IMR-90 (cell line): ENCODE measurements at regions not wholly inside any gene's neighbourhood (a gene's known extent, or its start where the extent isn't known, plus 50 kb on each side); places are given as distances from the start of the nearest gene placed in this dataset.

Experiments used
- ATAC-seq: fragments of 200-7000 bp; cut with Tn5 transposase; 2 replicates; pipeline ENCODE4 v1.9.1; 2020; ENCODE audit warnings: low read depth, mild to moderate bottlenecking, moderate library complexity
- BruUV-seq: library from RNA; stranded (reverse); fragments of 400-500 nt; replicated peaks from 2 replicates; lab custom pipeline; 2021; lab: Mats Ljungman, UMichigan
- CTCF ChIA-PET: fragments of 300-600 bp; formaldehyde crosslinking; extraction: SDS; loops from one replicate; lab custom pipeline; 2021; ENCODE audit warnings: antibody characterized with exemption; lab: Yijun Ruan, JAX
- POLR2A ChIA-PET: fragments of 300-600 bp; sonication (Branson Sonifier 250); formaldehyde crosslinking; loops from one replicate; lab custom pipeline; 2022; ENCODE audit warnings: antibody characterized with exemption; ENCODE audit not compliant: unreplicated experiment; lab: Charles Lee
- DNase-seq: peaks from one replicate; pipeline ENCODE4 v3.0.0; 2013
- H2AFZ ChIP-seq: replicated peaks from 2 replicates; pipeline ENCODE3; 2013; ENCODE audit warnings: low read length, mild to moderate bottlenecking; ENCODE audit not compliant: poor library complexity
- H2AK5ac ChIP-seq: 2 replicates; pipeline ENCODE4 v1.6.1; 2013; ENCODE audit warnings: low read depth, low read length, inconsistent platforms
- H2AK9ac ChIP-seq: replicated peaks from 2 replicates; pipeline ENCODE3; 2013; ENCODE audit warnings: mild to moderate bottlenecking, low read depth, low read length, moderate library complexity; ENCODE audit not compliant: poor library complexity
- H2BK120ac ChIP-seq: 2 replicates; pipeline ENCODE4 v1.6.1; 2013; ENCODE audit warnings: low read depth, low read length, inconsistent platforms
- H2BK15ac ChIP-seq: 3 replicates; pipeline ENCODE4 v1.6.1; 2013; ENCODE audit warnings: low read depth, low read length, inconsistent platforms
- H2BK20ac ChIP-seq: 2 replicates; pipeline ENCODE4 v1.6.1; 2013; ENCODE audit warnings: low read depth, mild to moderate bottlenecking, inconsistent platforms, low read length, moderate library complexity
- H2BK5ac ChIP-seq: 2 replicates; pipeline ENCODE4 v1.6.1; 2013; ENCODE audit warnings: mild to moderate bottlenecking, low read depth, low read length, inconsistent platforms; ENCODE audit not compliant: poor library complexity, severe bottlenecking
- H3K14ac ChIP-seq: replicated peaks from 2 replicates; pipeline ENCODE4 v1.6.1; 2013; ENCODE audit warnings: low read depth, low read length, inconsistent platforms
- H3K18ac ChIP-seq: 2 replicates; pipeline ENCODE4 v1.6.1; 2013; ENCODE audit warnings: low read depth, low read length, control low read depth
- H3K23ac ChIP-seq: 2 replicates; pipeline ENCODE4 v1.6.1; 2013; ENCODE audit warnings: low read depth, low read length, inconsistent platforms
- H3K27ac ChIP-seq: 2 replicates; pipeline ENCODE4 v1.5.1; 2013; ENCODE audit warnings: mild to moderate bottlenecking, control low read depth, low read length; ENCODE audit not compliant: insufficient read depth
- H3K27me3 ChIP-seq: 2 replicates; pipeline ENCODE4 v1.6.1; 2013; ENCODE audit warnings: low read length; ENCODE audit not compliant: control insufficient read depth, insufficient read depth
- H3K36me3 ChIP-seq: 2 replicates; pipeline ENCODE4 v1.6.1; 2013; ENCODE audit warnings: low read length, mixed read lengths; ENCODE audit not compliant: control insufficient read depth, insufficient read depth
- H3K4ac ChIP-seq: 2 replicates; pipeline ENCODE4 v1.6.1; 2013; ENCODE audit warnings: low read depth, low read length, inconsistent platforms
- H3K4me1 ChIP-seq: 2 replicates; pipeline ENCODE4 v1.6.1; 2013; ENCODE audit warnings: low read length, mixed read lengths; ENCODE audit not compliant: control insufficient read depth, insufficient read depth
- H3K4me2 ChIP-seq: 2 replicates; pipeline ENCODE4 v1.6.1; 2013; ENCODE audit warnings: low read depth, mild to moderate bottlenecking, control low read depth, low read length, moderate library complexity
- H3K4me3 ChIP-seq: 2 replicates; pipeline ENCODE4 v1.5.1; 2013; ENCODE audit warnings: low read depth, mild to moderate bottlenecking, control low read depth, low read length, moderate library complexity; ENCODE audit not compliant: insufficient read depth
- H3K56ac ChIP-seq: 2 replicates; pipeline ENCODE4 v1.6.1; 2013; ENCODE audit warnings: low read length, inconsistent platforms; ENCODE audit not compliant: insufficient read depth; ENCODE audit errors: extremely low read depth
- H3K79me1 ChIP-seq, 2 experiments: 2 replicates each; pipeline ENCODE4 v1.6.1; 2013; ENCODE audit warnings: low read length in 2 of 2, inconsistent platforms in 1 of 2, low read depth in 1 of 2
- H3K9ac ChIP-seq: 2 replicates; pipeline ENCODE4 v1.6.1; 2013; ENCODE audit warnings: low read depth, low read length, control low read depth
- H3K9me1 ChIP-seq: 2 replicates; pipeline ENCODE4 v1.6.1; 2013; ENCODE audit warnings: low read length, inconsistent platforms; ENCODE audit not compliant: insufficient read depth
- H3K9me3 ChIP-seq: 2 replicates; pipeline ENCODE4 v1.6.1; 2013; ENCODE audit warnings: low read length; ENCODE audit not compliant: control insufficient read depth, insufficient read depth
- H4K20me1 ChIP-seq: 2 replicates; pipeline ENCODE4 v1.6.1; 2013; ENCODE audit warnings: low read length, inconsistent platforms; ENCODE audit not compliant: insufficient read depth
- H4K5ac ChIP-seq: 2 replicates; pipeline ENCODE4 v1.6.1; 2013; ENCODE audit warnings: mild to moderate bottlenecking, low read depth, low read length, control low read depth
- H4K8ac ChIP-seq, 2 experiments: 2 replicates each; pipeline ENCODE4 v1.6.1; 2013; ENCODE audit warnings: low read depth in 2 of 2, low read length in 2 of 2, control low read depth in 1 of 2, inconsistent platforms in 1 of 2
- H4K91ac ChIP-seq: 2 replicates; pipeline ENCODE4 v1.6.1; 2013; ENCODE audit warnings: low read depth, low read length, inconsistent platforms; ENCODE audit not compliant: insufficient read depth
- BHLHE40 ChIP-seq: fragments of 150-350 bp; IDR thresholded peaks from 2 replicates; pipeline ENCODE4 v1.6.1; 2016; ENCODE audit warnings: mild to moderate bottlenecking, low read depth, low read length
- CEBPB ChIP-seq: IDR thresholded peaks from 2 replicates; pipeline ENCODE4 v1.6.1; 2012; ENCODE audit warnings: low read depth, low read length, improper control_type of control experiment
- CHD1 ChIP-seq: IDR thresholded peaks from 2 replicates; pipeline ENCODE4 v1.6.1; 2012; ENCODE audit warnings: low read depth, low read length, improper control_type of control experiment
- FOS ChIP-seq: fragments of 150-350 bp; IDR thresholded peaks from 2 replicates; pipeline ENCODE4 v1.6.1; 2016; ENCODE audit warnings: low read depth, low read length
- MAFK ChIP-seq: IDR thresholded peaks from 2 replicates; pipeline ENCODE4 v1.6.1; 2012; ENCODE audit warnings: low read depth, low read length, improper control_type of control experiment
- MAZ ChIP-seq: IDR thresholded peaks from 2 replicates; pipeline ENCODE4 v1.6.1; 2012; ENCODE audit warnings: low read depth, mild to moderate bottlenecking, low read length, improper control_type of control experiment, moderate library complexity, borderline replicate concordance
- MXI1 ChIP-seq: IDR thresholded peaks from 2 replicates; pipeline ENCODE4 v1.6.1; 2012; ENCODE audit warnings: low read depth, mild to moderate bottlenecking, low read length, moderate library complexity, borderline replicate concordance
- NFE2L2 ChIP-seq: fragments of 150-350 bp; IDR thresholded peaks from 2 replicates; pipeline ENCODE4 v1.6.1; 2016; ENCODE audit warnings: low read depth, mild to moderate bottlenecking, low read length
- POLR2A ChIP-seq: IDR thresholded peaks from 2 replicates; pipeline ENCODE4 v1.6.1; 2012; ENCODE audit warnings: mild to moderate bottlenecking, low read depth, low read length
- RAD21 ChIP-seq: IDR thresholded peaks from 2 replicates; pipeline ENCODE4 v1.6.1; 2012; ENCODE audit warnings: low read length, improper control_type of control experiment
- RCOR1 ChIP-seq: IDR thresholded peaks from 2 replicates; pipeline ENCODE4 v1.6.1; 2012; ENCODE audit warnings: mild to moderate bottlenecking, low read length, improper control_type of control experiment; ENCODE audit not compliant: insufficient replicate concordance
- RFX5 ChIP-seq: IDR thresholded peaks from 2 replicates; pipeline ENCODE4 v1.8.0; 2012; ENCODE audit warnings: low read depth, mild to moderate bottlenecking, low read length, moderate library complexity
- SMC3 ChIP-seq: fragments of 150-350 bp; IDR thresholded peaks from 2 replicates; pipeline ENCODE4 v1.6.1; 2016; ENCODE audit warnings: low read depth, mild to moderate bottlenecking, antibody characterized with exemption, low read length, moderate library complexity
- whole genome bisulfite sequencing, 2 experiments: methylation state at CpG; one replicate each; pipeline versions ENCODE4 v1.1.5 to v1.1.7; 2013; ENCODE audit warnings: missing lambda C conversion rate in 2 of 2; ENCODE audit not compliant: insufficient read length in 1 of 2; ENCODE audit errors: extremely low coverage in 2 of 2; 5-methylcytosine and 5-hydroxymethylcytosine counted together
- dilution Hi-C: fragments of 300-500 bp; cut with HindIII; formaldehyde crosslinking; loops from one replicate; pipeline ENCODE4 v1.14.3; 2018; ENCODE audit warnings: low sequenced_read_pairs; ENCODE audit not compliant: unreplicated experiment
- in situ Hi-C: fragments of 300-500 bp; cut with MboI; formaldehyde crosslinking; loops from 3 replicates; pipeline ENCODE4 v1.14.3; 2019; ENCODE audit warnings: low sequenced_read_pairs, inconsistent platforms, mixed read lengths
- intact Hi-C: fragments of 100-400 bp; cut with micrococcal nuclease; formaldehyde crosslinking; loops from 2 replicates; pipeline ENCODE4 v1.10.0; 2022
- TF ChIP-seq, protein P1 (sequence below): fragments of 150-350 bp; IDR thresholded peaks from 2 replicates; pipeline ENCODE4 v1.6.1; 2017; ENCODE audit warnings: mild to moderate bottlenecking, antibody characterized with exemption, low read length, low read depth
- TF ChIP-seq, protein P2 (sequence below): conservative IDR thresholded peaks from 2 replicates; pipeline ENCODE4 v1.5.1; 2012; ENCODE audit warnings: mild to moderate bottlenecking, low read depth, low read length, improper control_type of control experiment
- TF ChIP-seq, protein P3 (sequence below): fragments of 150-350 bp; IDR thresholded peaks from 2 replicates; pipeline ENCODE4 v1.6.1; 2016; ENCODE audit warnings: low read depth, mild to moderate bottlenecking, low read length, moderate library complexity, borderline replicate concordance

DNA sequence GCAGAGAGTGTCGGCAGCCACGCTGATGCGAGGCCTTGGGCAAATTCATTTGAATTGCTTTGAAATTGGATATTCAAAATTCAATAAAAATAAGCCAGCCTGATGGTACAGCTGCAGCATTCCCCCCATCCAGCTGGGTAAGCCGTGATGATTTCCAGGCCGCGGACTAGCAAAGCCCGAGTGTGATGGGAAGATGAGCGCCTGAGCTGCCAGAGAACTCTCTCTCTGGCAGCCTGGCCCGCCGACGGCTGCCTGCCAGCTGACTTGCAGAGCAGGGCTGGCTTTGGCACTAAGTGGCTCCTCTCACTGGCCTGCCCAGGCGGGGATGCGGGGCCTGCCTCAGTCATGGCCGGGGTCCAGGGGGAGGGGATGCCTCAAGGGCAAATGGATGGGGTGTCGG is 268.3 kb upstream of the WWC1 start:
- no peak overlapping the region for H3K56ac ChIP-seq
- no peaks in the 10 kb centered on the region for H3K9me3 ChIP-seq
- H2AK5ac ChIP-seq, result no peak overlapping the region
- H3K23ac ChIP-seq, result no peak overlapping the region
- H4K20me1 ChIP-seq, result no peaks in the 10 kb centered on the region
- ATAC-seq (no peak; the same call in 1 of the 2 replicates), DNase-seq (no peak)
- H3K4ac ChIP-seq, result no peak overlapping the region
- intact Hi-C loops, result loop anchor here (5.0 kb wide), 1 partner anchor 441 kb away; no protein-coding TSS in a partner anchor
- ChIA-PET CTCF (interaction anchor here (0.6 to 0.7 kb wide), 2 partner anchors 183 to 678 kb away, joined by 3 read pairs; no protein-coding TSS in a partner anchor), POLR2A (no interaction called here)
- whole genome bisulfite sequencing, 2 experiments, result 10% methylated on average over 2 of the region's 15 CpGs; no CpG with 5 or more reads in 1 of the 2 experiments
- no peak overlapping the region for H3K9ac ChIP-seq
- in situ Hi-C loops, result no loop called here
- H3K4me3 ChIP-seq, result no peak overlapping the region
- dilution Hi-C loops, result no loop called here
- no peak overlapping the region for H3K14ac ChIP-seq
- no peaks in the 10 kb centered on the region for H3K36me3 ChIP-seq
- H2BK15ac ChIP-seq, result no peak overlapping the region
- H3K27ac ChIP-seq, result no peak overlapping the region
- H4K8ac ChIP-seq, result no peak overlapping the region
- H3K4me2 ChIP-seq, result no peak overlapping the region
- H2BK20ac ChIP-seq, result no peak overlapping the region
- no peak overlapping the region for H2AK9ac ChIP-seq
- no peak overlapping the region for H3K18ac ChIP-seq
- no TSS peak for BruUV-seq
- H3K4me1 ChIP-seq, result no peaks in the 10 kb centered on the region
- TF ChIP-seq MAFK, result no peak
- TF ChIP-seq, protein P1, sequence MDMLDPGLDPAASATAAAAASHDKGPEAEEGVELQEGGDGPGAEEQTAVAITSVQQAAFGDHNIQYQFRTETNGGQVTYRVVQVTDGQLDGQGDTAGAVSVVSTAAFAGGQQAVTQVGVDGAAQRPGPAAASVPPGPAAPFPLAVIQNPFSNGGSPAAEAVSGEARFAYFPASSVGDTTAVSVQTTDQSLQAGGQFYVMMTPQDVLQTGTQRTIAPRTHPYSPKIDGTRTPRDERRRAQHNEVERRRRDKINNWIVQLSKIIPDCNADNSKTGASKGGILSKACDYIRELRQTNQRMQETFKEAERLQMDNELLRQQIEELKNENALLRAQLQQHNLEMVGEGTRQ, result no peak
- TF ChIP-seq SMC3, result no peak
- TF ChIP-seq BHLHE40, result no peak
- TF ChIP-seq MXI1, result no peak
- no peak for TF ChIP-seq RFX5
- TF ChIP-seq CHD1, result no peak
- TF ChIP-seq NFE2L2, result no peak
- TF ChIP-seq FOS, result no peak
- TF ChIP-seq, protein P2, sequence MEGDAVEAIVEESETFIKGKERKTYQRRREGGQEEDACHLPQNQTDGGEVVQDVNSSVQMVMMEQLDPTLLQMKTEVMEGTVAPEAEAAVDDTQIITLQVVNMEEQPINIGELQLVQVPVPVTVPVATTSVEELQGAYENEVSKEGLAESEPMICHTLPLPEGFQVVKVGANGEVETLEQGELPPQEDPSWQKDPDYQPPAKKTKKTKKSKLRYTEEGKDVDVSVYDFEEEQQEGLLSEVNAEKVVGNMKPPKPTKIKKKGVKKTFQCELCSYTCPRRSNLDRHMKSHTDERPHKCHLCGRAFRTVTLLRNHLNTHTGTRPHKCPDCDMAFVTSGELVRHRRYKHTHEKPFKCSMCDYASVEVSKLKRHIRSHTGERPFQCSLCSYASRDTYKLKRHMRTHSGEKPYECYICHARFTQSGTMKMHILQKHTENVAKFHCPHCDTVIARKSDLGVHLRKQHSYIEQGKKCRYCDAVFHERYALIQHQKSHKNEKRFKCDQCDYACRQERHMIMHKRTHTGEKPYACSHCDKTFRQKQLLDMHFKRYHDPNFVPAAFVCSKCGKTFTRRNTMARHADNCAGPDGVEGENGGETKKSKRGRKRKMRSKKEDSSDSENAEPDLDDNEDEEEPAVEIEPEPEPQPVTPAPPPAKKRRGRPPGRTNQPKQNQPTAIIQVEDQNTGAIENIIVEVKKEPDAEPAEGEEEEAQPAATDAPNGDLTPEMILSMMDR, result no peak
- TF ChIP-seq, protein P3, sequence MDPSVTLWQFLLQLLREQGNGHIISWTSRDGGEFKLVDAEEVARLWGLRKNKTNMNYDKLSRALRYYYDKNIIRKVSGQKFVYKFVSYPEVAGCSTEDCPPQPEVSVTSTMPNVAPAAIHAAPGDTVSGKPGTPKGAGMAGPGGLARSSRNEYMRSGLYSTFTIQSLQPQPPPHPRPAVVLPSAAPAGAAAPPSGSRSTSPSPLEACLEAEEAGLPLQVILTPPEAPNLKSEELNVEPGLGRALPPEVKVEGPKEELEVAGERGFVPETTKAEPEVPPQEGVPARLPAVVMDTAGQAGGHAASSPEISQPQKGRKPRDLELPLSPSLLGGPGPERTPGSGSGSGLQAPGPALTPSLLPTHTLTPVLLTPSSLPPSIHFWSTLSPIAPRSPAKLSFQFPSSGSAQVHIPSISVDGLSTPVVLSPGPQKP, result no peak
- TF ChIP-seq RCOR1, result no peak
- TF ChIP-seq RAD21, result no peak
- TF ChIP-seq POLR2A, result no peak
- TF ChIP-seq CEBPB, result no peak
- TF ChIP-seq MAZ, result no peak
- no peak overlapping the region for H2AFZ ChIP-seq
- H4K5ac ChIP-seq, result no peak overlapping the region
- H3K79me1 ChIP-seq, result no peaks in the 10 kb centered on the region
- H4K91ac ChIP-seq, result no peak overlapping the region
- peaks cover 20% of the 10 kb centered on the region for H3K27me3 ChIP-seq
- no peaks in the 10 kb centered on the region for H3K9me1 ChIP-seq
- H2BK5ac ChIP-seq, result no peak overlapping the region
- H2BK120ac ChIP-seq, result no peak overlapping the region
